Panc1 (cell line): ENCODE measurements at regions not wholly inside any gene's neighbourhood (a gene's known extent, or its start where the extent isn't known, plus 50 kb on each side); places are given as distances from the start of the nearest gene placed in this dataset.

Experiments used
- ATAC-seq: fragments of 200-7000 bp; cut with Tn5 transposase; 2 replicates; pipeline ENCODE4 v1.9.1; 2020; ENCODE audit warnings: mild to moderate bottlenecking, moderate library complexity
- BruUV-seq: library from RNA; stranded (reverse); fragments of 400-500 nt; replicated peaks from 2 replicates; lab custom pipeline; 2021; lab: Mats Ljungman, UMichigan
- CTCF ChIA-PET: fragments of 300-600 bp; sonication (Branson Sonifier 250); formaldehyde crosslinking; loops from one replicate; lab custom pipeline; 2022; ENCODE audit warnings: antibody characterized with exemption; lab: Charles Lee
- POLR2A ChIA-PET: fragments of 300-600 bp; sonication (Branson Sonifier 250); formaldehyde crosslinking; loops from one replicate; lab custom pipeline; 2022; ENCODE audit warnings: antibody characterized with exemption; lab: Charles Lee
- DNase-seq: peaks from one replicate; pipeline ENCODE4 v3.0.0-alpha.2; 2010; ENCODE audit warnings: low read depth, low spot score
- H3K27ac ChIP-seq: 2 replicates; pipeline ENCODE4 v1.5.1; 2011; ENCODE audit warnings: mild to moderate bottlenecking, low read length, inconsistent platforms
- H3K27me3 ChIP-seq: fragments of 200-500 bp; sonication (Bioruptor generic); 2 replicates; pipeline ENCODE4 v1.6.0; 2014; ENCODE audit warnings: low read length, inconsistent platforms; ENCODE audit not compliant: control insufficient read depth, insufficient read depth
- H3K36me3 ChIP-seq: fragments of 200-500 bp; sonication (Bioruptor generic); 2 replicates; pipeline ENCODE4 v1.5.1; 2014; ENCODE audit warnings: inconsistent platforms, mild to moderate bottlenecking, low read length, moderate library complexity; ENCODE audit not compliant: control insufficient read depth, insufficient read depth
- H3K4me1 ChIP-seq: 2 replicates; pipeline ENCODE4 v1.5.1; 2011; ENCODE audit warnings: inconsistent platforms, mild to moderate bottlenecking, low read length, moderate library complexity; ENCODE audit not compliant: control insufficient read depth, insufficient read depth
- H3K4me3 ChIP-seq, 2 experiments: 2 replicates each; pipeline ENCODE4 v1.5.1; 2011 to 2012; ENCODE audit warnings: low read depth in 2 of 2, low read length in 2 of 2, mild to moderate bottlenecking in 2 of 2, inconsistent platforms in 1 of 2, moderate library complexity in 1 of 2
- H3K9me3 ChIP-seq: fragments of 200-500 bp; sonication (Bioruptor generic); 2 replicates; pipeline ENCODE4 v1.5.1; 2014; ENCODE audit warnings: low read depth, mild to moderate bottlenecking, inconsistent platforms, low read length, moderate library complexity; ENCODE audit not compliant: control insufficient read depth, insufficient read depth
- CTCF ChIP-seq: fragments of 450-650 bp; IDR thresholded peaks from 2 replicates; pipeline ENCODE4 v1.5.1; 2017; ENCODE audit warnings: mild to moderate bottlenecking
- POLR2AphosphoS5 ChIP-seq: IDR thresholded peaks from 2 replicates; pipeline ENCODE4 v1.6.1; 2012; ENCODE audit warnings: mild to moderate bottlenecking, low read depth, low read length, moderate library complexity
- REST ChIP-seq, 2 experiments: IDR thresholded peaks; 2 replicates each; pipeline ENCODE4 v1.6.1; 2011 to 2012; ENCODE audit warnings: low read depth in 2 of 2, control low read depth in 1 of 2, low read length in 1 of 2, mild to moderate bottlenecking in 1 of 2, moderate library complexity in 1 of 2; ENCODE audit not compliant: insufficient read depth in 1 of 2
- SIN3A ChIP-seq: IDR thresholded peaks from 2 replicates; pipeline ENCODE4 v1.6.1; 2012; ENCODE audit warnings: low read depth, mild to moderate bottlenecking, low read length, moderate library complexity, borderline replicate concordance; ENCODE audit not compliant: insufficient read depth
- TCF7L2 ChIP-seq: IDR thresholded peaks from 2 replicates; pipeline ENCODE4 v1.6.1; 2011; ENCODE audit warnings: mild to moderate bottlenecking, low read depth, low read length, inconsistent platforms
- in situ Hi-C: cut with HindIII; loops from 2 replicates; pipeline ENCODE4 v1.10.0; 2016; ENCODE audit warnings: low sequenced_read_pairs, low pct_unique_long_range_greater_than_20kb
- intact Hi-C: fragments of 100-400 bp; cut with micrococcal nuclease; formaldehyde crosslinking; loops from one replicate; pipeline ENCODE4 v1.10.0; 2022; ENCODE audit not compliant: unreplicated experiment

- no peaks in the 10 kb centered on the region for H3K36me3 ChIP-seq
- in situ Hi-C loops = no loop called here
- no peaks in the 10 kb centered on the region for H3K27me3 ChIP-seq
- ATAC-seq (no peak), DNase-seq (no peak)
- BruUV-seq = no TSS peak
- no peak overlapping the region for H3K27ac ChIP-seq
- H3K4me3 ChIP-seq = no peak overlapping the region
- CTCF ChIA-PET = no interaction called here
- intact Hi-C loops = no loop called here
- H3K4me1 ChIP-seq = no peaks in the 10 kb centered on the region
- POLR2A ChIA-PET = no interaction called here
- TF ChIP-seq CTCF = no peak
- no peak for TF ChIP-seq POLR2AphosphoS5
- TF ChIP-seq TCF7L2 = no peak
- no peak for TF ChIP-seq REST (IDR thresholded peaks at IDR 0.05; ENCODE audit: insufficient read depth in 1 of 2, low read depth in 2 of 2, low read length in 1 of 2)
- TF ChIP-seq SIN3A = no peak
- no peaks in the 10 kb centered on the region for H3K9me3 ChIP-seq
These were observed 283.9 kb downstream of the SMARCA1 start for GRCh38 chrX:129239371-129239770.

GRCh38 chrX:129238011-129238410 is 285.3 kb downstream of the SMARCA1 start:
- DNase-seq = no peak
- Histone ChIP-seq H3K36me3 (no peaks in the 10 kb centered on the region), H3K27me3 (no peaks in the 10 kb centered on the region), H3K4me3 (no peak overlapping the region), H3K27ac (no peak overlapping the region), H3K4me1 (no peaks in the 10 kb centered on the region), H3K9me3 (no peaks in the 10 kb centered on the region)
- intact Hi-C loops = no loop called here
- TF ChIP-seq SIN3A (no peak), POLR2AphosphoS5 (no peak), TCF7L2 (no peak), REST (IDR thresholded peaks at IDR 0.05; ENCODE audit: insufficient read depth in 1 of 2, low read depth in 2 of 2, low read length in 1 of 2) (no peak), CTCF (no peak)
- no TSS peak for BruUV-seq
- ATAC-seq = no peak
- in situ Hi-C loops = no loop called here
- CTCF ChIA-PET = no interaction called here
- POLR2A ChIA-PET = no interaction called here
